NCI-H82 treated with DMSO at 0.1 percent for 48 hours (cell line): ENCODE measurements at regions not wholly inside any gene's neighbourhood (a gene's known extent, or its start where the extent isn't known, plus 50 kb on each side); places are given as distances from the start of the nearest gene placed in this dataset.

ENCODE experiments used
- DNase-seq: peaks from one replicate; lab custom pipeline; 2025; ENCODE audit not compliant: unreplicated experiment; lab: John Stamatoyannopoulos, UW

DNA sequence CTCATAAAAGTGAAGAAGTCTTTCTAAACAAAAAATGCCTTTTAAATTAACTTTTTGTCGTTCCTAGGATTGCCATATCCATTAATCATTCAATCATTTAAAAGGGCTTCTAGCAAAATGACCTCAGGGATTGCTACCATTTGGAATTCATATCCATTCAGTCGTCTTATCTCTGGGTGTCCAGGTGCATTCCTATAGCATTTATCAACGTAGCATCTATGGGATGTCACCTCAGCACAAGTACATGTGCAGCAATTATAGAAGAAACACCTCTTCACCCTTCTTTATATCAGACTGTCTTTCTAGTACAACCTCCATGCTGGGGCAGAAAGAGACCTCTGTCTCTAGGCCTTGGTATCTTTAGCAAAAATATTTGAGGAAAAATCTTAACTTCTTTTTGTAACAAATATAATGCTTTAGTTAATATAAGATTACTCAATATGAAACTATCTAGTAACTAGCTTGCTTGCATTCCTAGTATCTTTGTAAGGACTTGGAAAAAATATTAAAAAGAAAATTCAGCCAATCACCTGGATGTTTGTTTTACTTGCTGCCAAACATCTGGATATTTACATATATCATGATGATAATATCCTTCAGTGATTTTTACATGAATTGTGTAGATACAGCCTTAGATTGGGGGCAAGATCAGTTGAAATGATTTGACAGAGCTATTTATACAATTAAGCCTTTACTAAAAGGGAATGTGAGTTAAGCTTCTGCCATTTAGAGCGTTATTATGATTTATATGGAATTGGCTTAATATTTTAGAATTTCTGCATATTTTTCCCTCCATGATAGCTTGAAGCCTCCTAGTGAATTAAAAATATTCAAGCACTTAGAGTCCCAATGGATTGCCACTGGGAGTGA is 356.8 kb downstream of the HDGFL1 start:
- DNase-seq = no peak

DNA sequence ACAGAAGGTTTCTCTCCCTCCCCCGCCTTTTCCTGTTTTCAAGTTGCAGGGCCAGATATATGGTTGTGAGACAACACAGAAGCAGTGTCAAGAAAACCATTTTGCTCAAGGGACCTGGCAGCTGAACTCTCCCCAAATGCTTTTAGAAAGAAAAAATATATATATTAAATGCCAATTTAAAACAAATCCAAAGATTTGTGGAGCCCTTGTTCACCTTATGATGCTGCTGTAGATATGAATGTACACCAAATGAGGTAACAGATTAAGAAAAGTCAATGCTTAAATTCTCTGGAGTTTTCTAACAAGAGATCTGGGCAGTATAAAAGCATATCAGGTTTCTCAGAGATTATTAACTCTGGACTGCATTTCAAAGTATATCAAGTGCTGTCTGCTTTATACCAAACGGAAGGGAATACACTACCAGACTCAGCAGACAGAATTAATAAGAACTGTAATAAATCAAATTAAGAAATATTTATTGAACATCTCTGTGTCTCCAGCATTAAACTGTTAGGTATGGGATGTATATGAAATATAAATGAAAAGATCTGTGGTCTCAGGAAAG is 357.5 kb downstream of the HDGFL1 start:
- DNase-seq = no peak

DNA sequence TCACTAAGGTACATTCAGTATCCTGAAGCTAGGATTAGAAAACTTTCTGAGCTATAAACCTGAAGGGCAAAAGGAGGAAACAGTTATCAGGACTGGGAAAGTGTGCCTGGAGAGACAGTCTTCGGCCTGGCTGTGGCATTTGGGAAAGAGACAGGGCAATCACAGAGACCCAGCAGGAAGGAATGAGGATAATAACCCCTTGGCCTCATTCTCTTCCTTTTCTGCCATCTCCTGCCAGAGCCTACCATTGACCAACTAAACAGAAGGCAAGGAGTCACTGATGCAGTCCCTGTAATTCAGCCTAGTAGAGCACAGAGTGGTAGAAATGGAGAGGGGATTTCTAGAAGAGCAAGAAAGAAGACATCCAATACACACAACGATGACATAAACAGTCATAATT is 359.4 kb downstream of the HDGFL1 start:
- DNase-seq = no peak

DNA sequence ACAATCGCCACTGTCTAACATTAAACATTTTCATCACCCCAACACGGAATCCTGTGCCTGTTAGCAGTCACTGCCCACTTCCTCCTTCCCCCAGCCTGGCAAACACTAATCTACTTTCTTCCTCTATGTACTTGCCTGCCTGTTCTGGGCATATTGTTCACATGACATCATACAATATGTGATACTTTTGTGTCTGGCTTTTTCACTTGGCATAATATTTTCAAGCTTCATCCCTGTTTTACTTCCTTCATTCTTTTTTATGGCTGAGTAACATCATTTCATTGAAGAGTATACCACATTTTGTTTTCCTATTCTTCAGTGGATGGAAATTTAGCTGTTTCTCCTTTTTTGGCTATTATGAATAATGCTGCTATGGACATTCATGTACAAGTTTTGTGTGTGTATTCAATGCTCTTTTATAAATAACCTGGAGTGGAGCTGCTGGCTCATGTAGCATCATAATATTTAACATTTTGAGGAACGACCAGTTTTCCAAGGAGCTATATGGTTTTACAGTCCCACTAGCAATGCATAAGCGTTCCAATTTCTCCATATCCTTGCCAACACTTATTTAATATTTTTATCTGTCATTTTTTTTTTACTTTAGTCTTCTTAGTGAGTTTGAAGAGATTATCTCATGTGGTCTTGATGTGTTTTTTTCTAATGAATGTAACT is 360.1 kb downstream of the HDGFL1 start:
- DNase-seq = no peak

DNA sequence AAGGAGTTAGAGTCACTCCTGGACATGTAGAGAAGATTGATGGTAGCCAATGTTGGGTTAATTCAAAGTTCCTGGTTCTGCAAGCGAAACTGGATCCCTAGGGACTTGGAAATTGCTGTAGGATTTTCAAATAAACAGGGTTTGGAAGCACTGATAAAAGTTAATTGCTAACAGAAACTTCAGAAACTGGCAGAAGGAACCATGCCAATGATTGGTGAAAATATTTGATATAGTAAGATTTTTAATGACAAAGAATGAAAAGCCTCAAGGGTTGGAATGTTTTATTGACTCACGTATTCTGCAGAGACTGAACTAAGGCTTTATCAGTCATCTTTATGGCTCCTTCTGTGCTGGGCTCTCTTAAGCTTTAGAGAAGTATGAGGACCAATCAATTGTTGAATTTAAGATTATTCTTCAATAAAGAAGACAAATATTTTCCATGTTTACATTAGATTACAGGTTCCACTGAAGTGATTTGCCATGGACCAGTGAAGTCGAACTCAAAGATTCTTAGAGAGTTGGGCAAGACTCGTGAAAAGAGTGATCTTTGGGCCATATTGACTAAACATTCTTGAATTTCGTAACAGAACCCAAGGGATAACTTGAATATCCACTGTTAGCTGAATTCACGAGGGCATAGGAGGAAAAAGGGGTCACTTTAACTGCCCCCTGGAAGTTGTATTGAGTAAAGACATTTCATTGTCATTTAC is 371.4 kb downstream of the HDGFL1 start:
- no peak for DNase-seq

DNA sequence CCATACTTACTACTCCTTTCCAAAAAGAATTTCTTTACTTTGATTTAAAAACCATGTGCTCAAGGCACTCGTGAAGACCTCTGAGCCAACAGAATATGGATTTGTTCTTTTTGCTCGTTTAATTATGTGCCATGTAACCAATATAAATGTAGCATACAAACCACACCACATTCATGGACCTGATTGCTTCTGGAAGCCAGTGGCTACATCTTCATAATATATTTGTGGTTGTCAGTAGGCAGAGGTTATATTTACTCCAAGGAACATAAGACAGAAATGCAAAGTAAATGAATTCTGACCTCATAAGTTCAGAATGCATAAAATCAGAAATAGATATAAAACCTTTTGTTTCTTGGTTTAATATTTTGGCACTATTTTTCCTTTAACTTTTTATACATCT is 373.0 kb downstream of the HDGFL1 start:
- no peak for DNase-seq

DNA sequence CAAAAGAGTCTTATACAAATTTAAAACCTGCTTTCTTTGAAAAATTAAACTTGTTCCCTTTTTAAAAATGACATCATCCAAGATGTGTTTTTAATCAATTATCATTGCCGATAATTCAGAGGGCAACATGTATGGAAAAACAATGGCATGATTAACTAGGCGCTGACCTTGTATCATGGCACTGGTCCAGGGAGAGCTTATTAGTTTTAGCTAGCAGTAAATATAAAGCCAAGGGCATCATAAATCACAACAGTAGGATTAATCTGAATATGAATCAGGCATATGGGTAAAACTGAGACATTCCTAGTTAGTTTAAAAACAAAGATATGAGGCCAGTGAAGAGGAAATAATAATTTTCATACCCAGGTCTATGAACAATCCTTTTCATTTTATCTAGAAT is 374.0 kb downstream of the HDGFL1 start:
- no peak for DNase-seq

DNA sequence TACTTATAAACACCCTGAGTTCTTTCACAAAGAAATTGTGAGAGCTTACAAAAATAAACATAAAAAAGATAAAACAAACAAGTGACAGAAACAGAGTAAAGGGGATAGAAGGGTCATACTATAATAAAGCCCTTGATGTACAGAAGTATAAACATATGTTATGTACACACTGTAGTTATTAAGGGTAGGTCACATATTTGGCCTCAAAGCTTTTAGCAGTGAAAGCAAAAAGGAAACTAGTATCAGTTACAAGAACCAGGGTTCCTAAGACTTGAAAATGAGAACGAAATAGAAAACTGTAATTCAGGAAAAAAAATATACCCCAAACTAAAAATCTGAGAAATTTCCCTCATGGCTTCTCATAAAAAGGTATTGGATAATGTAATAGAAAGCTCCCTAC is 380.6 kb downstream of the HDGFL1 start:
- no peak for DNase-seq

DNA sequence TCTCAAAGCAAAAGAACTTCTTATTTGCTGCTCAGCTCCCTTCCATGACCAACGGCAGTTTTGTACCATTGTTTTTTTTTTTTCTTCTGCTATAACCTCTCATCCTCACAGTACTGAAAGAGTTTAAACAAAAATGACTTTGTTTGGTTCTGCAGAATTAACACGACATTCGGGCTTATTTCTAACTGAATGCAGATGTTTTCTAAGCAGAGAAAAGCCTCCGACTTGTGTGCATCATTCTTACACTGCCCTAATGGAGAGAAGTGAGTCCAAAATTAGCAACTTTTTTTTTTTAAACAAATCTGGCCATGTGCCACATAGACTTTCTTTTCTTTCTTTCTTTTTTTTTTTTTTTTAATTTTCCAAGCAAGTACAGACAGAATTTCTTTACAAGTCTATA is 382.7 kb downstream of the HDGFL1 start:
- no peak for DNase-seq

DNA sequence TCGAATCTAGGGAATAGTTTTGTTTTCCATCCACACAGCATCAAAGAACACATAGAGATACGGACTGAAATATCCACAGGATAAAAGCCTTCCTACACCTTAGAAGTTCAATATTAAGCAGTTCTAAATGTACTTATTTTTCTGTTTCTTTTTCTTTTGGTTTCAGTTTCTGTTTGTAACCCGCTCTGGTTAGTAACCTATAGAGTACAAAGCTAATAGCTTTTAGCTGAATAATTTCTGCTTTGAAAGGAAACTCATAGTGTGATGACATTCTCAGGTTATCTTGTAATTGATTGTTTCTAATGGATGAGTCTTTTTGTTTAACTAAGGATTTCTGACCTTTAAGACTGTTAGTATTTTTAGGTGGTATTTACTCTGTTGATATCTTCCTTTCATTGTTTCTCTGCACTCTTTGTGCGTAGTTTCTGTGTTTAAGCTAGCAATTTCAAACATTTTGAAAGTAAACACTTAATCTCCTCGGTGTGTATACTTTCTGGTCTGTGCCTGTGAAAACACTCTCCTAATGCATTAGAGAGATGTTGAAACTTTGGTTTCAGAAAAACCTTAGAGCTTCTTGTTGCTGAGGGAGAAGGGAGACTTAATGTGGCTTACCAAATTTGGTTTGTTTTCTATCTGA is 385.5 kb downstream of the HDGFL1 start:
- DNase-seq = no peak

DNA sequence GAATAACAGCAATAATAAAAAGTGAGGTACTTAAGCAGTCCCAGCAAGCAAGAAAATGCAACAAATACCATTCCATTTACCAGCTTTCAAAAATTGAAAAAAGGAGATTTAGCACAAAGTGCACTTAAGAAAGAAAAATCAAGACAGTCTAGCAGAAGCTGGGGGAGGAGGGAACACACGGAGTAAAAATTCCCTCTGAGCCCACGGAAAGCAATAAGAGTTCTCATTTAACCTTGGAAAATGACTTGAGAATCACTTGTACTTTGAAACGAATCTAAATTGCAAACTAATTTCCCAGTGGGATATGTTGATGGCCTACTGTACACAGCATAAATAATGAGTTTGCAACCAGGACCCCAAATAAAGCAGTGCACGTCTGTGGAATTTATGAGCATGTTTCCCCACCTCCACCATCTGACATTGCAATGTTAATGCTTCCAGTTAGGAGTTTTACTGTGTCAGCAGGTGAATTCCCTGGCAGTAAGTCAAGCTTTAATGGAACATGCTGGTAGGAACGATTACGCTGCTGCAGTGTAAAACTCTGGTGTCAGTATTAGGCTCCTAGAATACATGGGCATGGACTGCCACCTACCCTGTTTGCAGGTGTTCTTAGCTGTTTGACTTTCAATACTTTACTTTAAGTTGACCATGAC is 386.8 kb downstream of the HDGFL1 start:
- DNase-seq = no peak

DNA sequence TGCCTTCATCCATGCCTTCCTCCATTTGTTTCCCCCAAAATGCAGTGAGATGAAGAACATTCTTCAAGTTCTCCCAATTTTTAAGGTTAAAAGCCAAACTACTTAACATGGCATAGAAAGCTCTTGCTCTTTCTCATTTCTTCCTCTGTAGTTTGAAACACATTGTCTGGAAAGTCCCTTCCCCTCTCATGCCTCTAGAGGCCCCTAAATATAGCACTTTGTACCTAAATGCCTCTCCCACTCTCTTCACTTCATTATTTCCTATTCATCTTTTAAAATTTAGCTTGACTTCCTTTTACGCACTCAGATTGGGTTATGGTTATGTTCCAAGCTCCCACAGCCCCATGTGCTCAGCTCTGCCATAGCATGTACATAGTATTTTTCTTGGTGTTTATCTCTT is 389.3 kb downstream of the HDGFL1 start:
- no peak for DNase-seq

DNA sequence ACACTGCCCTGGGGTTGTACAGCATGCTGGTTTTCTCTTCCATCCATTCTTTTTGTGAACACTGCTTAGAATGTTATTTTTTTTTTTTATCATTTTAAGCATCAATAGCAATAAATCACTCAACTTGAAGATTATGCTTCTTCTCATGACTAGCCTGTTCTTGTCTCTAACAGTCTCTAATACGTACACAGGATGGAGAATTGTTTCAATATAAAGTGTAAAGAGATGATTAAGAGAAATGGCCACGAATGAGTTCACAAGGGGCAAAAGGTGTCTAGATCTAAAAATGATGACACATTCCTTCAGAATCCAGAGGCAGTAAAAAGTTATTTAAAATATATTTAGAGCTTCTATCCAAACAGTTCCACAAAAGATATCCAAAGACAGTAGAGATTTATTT is 390.2 kb downstream of the HDGFL1 start:
- no peak for DNase-seq

DNA sequence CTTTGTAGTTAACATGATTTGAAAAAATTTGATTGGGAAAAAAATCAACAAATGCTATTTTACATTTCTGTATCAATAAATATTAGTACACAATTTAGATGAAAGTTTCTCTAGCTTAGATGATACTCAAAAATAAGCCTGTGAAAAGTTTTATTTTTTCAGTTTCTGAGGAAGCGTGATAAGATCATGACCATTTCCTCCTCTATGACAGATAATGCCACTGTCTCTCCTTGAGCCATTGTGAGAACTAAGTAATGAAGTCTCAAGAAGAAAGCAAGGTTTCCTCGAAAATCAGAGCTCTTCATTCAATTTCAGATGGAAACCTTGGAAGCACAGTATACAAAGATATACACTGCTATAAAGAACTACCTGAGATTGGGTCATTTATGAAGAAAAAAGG is 395.0 kb downstream of the HDGFL1 start:
- no peak for DNase-seq

DNA sequence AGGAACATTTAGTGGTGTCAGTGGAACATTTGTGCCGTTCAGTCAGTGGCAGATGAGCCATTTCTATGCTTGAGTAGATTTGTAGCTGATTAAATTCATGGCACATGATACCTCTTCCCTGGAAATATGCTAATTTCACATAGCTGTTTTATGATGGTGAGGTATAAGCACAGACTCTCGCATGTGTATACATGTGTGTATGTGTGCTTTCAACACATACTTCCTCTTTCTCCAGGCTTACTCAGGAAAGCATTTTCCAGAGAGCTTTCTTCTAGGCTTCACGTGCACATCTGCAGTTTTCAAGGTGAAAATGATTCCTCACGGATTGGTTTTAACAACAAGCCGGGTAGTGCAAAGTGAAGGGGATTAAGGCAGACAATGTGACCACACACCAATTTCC is 396.5 kb downstream of the HDGFL1 start:
- peak; percentile 68 for DNase-seq

DNA sequence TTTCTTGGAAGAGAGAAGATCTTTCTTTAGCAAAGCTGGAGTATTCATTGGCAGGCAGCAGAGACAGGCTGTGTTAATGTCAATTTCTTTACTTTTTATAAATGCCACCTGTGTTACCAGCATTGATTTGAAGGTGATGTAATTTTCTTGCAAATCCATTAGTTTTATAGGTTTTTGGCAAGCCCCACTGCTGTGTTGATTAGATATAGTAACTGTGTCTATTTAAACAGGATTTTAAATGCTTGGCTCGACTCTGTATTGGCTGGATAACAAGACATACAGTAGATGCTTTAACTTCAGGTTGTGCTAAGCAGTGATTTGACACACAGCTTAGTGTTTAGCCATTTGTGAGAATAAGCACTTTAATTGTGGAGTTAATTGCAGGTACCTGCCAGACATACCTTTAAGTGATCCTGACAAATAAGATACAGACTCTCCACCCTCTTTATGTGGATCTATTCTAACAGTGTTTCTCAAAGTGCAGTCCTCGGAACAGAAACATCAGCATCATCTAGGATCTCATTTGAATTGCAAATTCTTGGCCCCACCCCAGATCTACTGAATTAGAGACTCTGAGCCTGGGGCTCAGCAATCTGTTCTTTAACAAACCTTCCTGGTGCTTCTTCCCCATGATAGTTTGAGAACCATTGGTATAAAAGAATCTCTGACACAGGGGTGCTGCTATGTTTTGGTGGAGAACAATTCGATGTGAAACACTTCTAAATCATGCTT is 397.5 kb downstream of the HDGFL1 start:
- DNase-seq = no peak

DNA sequence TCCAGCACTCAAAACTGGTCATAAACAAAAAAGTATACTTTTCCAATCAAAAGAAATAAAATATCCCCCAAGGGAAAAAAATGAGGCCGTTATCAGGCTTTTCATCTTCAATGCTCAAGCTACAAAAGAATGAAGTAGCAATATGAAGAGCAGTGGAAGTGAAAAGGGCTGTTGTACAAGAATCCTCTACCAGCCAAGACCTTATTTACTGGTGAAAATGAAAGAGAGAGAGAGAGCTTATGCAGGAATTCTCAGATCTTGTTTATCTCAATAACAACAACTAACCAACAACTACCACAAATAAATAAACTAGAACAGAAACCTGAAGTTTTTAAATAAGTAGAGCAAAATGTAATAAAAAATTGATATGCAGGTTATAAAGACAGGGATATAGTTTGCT is 400.6 kb downstream of the HDGFL1 start:
- no peak for DNase-seq

DNA sequence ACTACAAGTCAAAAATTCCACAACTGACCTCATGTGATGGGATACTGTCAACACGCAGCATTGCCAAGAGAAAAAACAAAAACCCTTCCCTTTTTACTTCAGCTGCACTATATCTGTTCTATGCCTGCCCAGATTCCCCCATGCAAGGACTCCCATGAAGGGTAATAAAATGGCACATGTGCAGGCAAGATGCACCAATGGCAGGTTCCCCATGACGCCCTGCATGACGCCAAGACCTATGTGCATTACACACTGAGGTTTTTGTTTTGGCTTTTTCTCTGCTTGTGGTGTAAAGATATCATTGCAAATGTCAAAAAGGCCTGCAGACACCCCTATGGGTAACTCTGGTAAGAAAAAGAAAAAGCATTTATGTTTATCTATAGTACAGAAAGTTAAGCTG is 403.4 kb downstream of the HDGFL1 start:
- no peak for DNase-seq

DNA sequence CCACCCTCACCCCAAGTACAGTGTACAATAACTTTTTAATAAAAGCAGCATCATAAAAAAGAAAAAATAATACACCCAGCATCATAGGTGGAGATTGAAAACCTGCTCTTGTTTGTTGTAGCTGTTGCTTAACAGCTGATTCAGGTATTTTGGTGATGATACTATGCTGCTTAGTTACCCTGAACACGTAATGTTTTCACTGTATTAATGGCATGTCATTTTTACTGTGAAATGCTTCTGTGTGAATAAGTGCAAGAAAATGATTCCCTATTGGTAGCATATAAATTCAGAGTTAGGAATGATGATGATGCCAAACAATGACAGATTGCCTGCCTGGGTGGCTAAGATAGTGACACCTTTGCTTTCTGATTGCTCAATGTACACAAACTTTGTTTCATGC is 405.7 kb downstream of the HDGFL1 start:
- no peak for DNase-seq

DNA sequence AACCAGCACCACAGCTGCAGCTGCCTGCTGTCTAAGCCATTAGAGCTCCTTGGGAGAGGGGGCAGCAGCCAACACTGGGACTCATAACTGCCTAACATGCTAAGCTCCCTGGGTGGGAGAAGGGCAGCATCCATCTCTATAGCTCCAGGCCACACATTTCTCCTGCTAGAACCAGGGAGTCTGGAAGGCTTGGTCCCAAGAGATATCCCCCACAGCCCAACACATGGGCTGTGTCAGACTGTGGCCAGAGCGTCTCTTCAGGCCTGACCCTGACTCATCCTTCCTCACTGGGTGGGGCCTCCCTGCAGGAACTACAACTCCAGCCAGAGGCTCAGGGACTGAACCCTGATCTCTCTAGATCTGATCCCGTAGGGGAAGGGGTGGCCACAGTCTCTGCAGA is 411.1 kb downstream of the HDGFL1 start:
- DNase-seq = no peak
